Skin of body (tissue), 1 donor: ENCODE measurements at regions not wholly inside any gene's neighbourhood (a gene's known extent, or its start where the extent isn't known, plus 50 kb on each side); places are given as distances from the start of the nearest gene placed in this dataset.

Experiments used
- DNase-seq: peaks from one replicate; lab custom pipeline; 2025; lab: John Stamatoyannopoulos, UW

- DNase-seq: no peak
Measured at GRCh38 chr1:34330061-34330460, 153.4 kb downstream of the C1orf94 start.

- no peak for DNase-seq
Measured at GRCh38 chr1:34331020-34331926, 154.6 kb downstream of the C1orf94 start.

GRCh38 chr1:34332996-34333395, 156.3 kb downstream of the C1orf94 start:
- no peak for DNase-seq

- DNase-seq: no peak
Measured at GRCh38 chr1:34338871-34339270, 162.2 kb downstream of the C1orf94 start.

GRCh38 chr1:34341896-34342295, 165.2 kb downstream of the C1orf94 start:
- no peak for DNase-seq

GRCh38 chr1:34342334-34342733, 165.6 kb downstream of the C1orf94 start:
- DNase-seq: no peak

GRCh38 chr1:34346128-34346527, 169.4 kb downstream of the C1orf94 start:
- DNase-seq: no peak

GRCh38 chr1:34353409-34353808, 176.7 kb downstream of the C1orf94 start:
- DNase-seq: no peak

GRCh38 chr1:34354367-34354766, 177.7 kb downstream of the C1orf94 start:
- no peak for DNase-seq

- no peak for DNase-seq
Measured at GRCh38 chr1:34356853-34357252, 180.1 kb downstream of the C1orf94 start.

GRCh38 chr1:34358636-34359035, 181.9 kb downstream of the C1orf94 start:
- no peak for DNase-seq

GRCh38 chr1:34359411-34359810, 182.7 kb downstream of the C1orf94 start:
- no peak for DNase-seq

GRCh38 chr1:34360574-34360973, 183.9 kb downstream of the C1orf94 start:
- DNase-seq: no peak

GRCh38 chr1:34361121-34361520, 184.4 kb downstream of the C1orf94 start:
- no peak for DNase-seq

GRCh38 chr1:34361781-34362357, 185.2 kb downstream of the C1orf94 start:
- DNase-seq: no peak

- no peak for DNase-seq
Measured at GRCh38 chr1:34362949-34363348, 186.2 kb downstream of the C1orf94 start.

- DNase-seq: no peak
Measured at GRCh38 chr1:34363447-34363846, 186.7 kb downstream of the C1orf94 start.

GRCh38 chr1:34363915-34364314, 187.2 kb downstream of the C1orf94 start:
- no peak for DNase-seq

- DNase-seq: no peak
Measured at GRCh38 chr1:34364376-34364775, 187.7 kb downstream of the C1orf94 start.

GRCh38 chr1:34365295-34365694, 188.6 kb downstream of the C1orf94 start:
- DNase-seq: no peak

- DNase-seq: no peak
Measured at GRCh38 chr1:34366875-34367624, 190.3 kb downstream of the C1orf94 start.

- no peak for DNase-seq
Measured at GRCh38 chr1:34367954-34368353, 191.2 kb downstream of the C1orf94 start.
